ENCODE measurements at regions not wholly inside any gene's neighbourhood (a gene's known extent, or its start where the extent isn't known, plus 50 kb on each side); places are given as distances from the start of the nearest gene placed in this dataset.

GRCh38 chr7:46671108-46671769, 750.2 kb upstream of the IGFBP3 start:
- TF ChIP-seq ZNF384 (IDR thresholded peaks at IDR 0.05) (no peak), SP1 (IDR thresholded peaks at IDR 0.05) (no peak), FOXM1 (IDR thresholded peaks at IDR 0.05; ENCODE audit: borderline replicate concordance) (no peak), CTBP1 (IDR thresholded peaks at IDR 0.05; ENCODE audit: borderline replicate concordance) (no peak), ARNT (IDR thresholded peaks at IDR 0.05) (no peak), NFRKB (IDR thresholded peaks at IDR 0.05) (no peak), PKNOX1 (IDR thresholded peaks at IDR 0.05) (no peak)

All from HEK293T (cell line).